Forelimb muscle (tissue), 1 donor: ENCODE measurements at regions not wholly inside any gene's neighbourhood (a gene's known extent, or its start where the extent isn't known, plus 50 kb on each side); places are given as distances from the start of the nearest gene placed in this dataset.
"Not testable (repeated sequence)": the region's sequence is repeated elsewhere in the genome, so short reads cannot be mapped to it uniquely, and the experiment has no call there.

Experiments
- DNase-seq: peaks from one replicate; pipeline ENCODE4 v3.0.0-alpha.2; 2013; ENCODE audit warnings: low read depth

GRCh38 chr18:38720181-38720580, 1154.6 kb upstream of the CELF4 start:
- not testable (repeated sequence) for DNase-seq

- no peak for DNase-seq
Measured at GRCh38 chr18:38718365-38718901, 1152.8 kb upstream of the CELF4 start.

GRCh38 chr18:38709122-38709521, 1143.5 kb upstream of the CELF4 start:
- no peak for DNase-seq

GRCh38 chr18:38706373-38706772, 1140.8 kb upstream of the CELF4 start:
- no peak for DNase-seq

- DNase-seq, result no peak
Measured at GRCh38 chr18:38698088-38698487, 1132.5 kb upstream of the CELF4 start.

- no peak for DNase-seq
Measured at GRCh38 chr18:38695559-38696280, 1130.1 kb upstream of the CELF4 start.

- DNase-seq, result no peak
Measured at GRCh38 chr18:38693104-38693503, 1127.5 kb upstream of the CELF4 start.

GRCh38 chr18:38690626-38691025, 1125.0 kb upstream of the CELF4 start:
- DNase-seq, result no peak

- no peak for DNase-seq
Measured at GRCh38 chr18:38688416-38688815, 1122.8 kb upstream of the CELF4 start.

- DNase-seq, result no peak
Measured at GRCh38 chr18:38670486-38670885, 1104.9 kb upstream of the CELF4 start.

- DNase-seq, result no peak
Measured at GRCh38 chr18:38664929-38665328, 1099.3 kb upstream of the CELF4 start.

GRCh38 chr18:38663682-38664081, 1098.1 kb upstream of the CELF4 start:
- DNase-seq, result no peak

- DNase-seq, result no peak
Measured at GRCh38 chr18:38663270-38663669, 1097.7 kb upstream of the CELF4 start.

- DNase-seq, result no peak
Measured at GRCh38 chr18:38654946-38655345, 1089.3 kb upstream of the CELF4 start.

- no peak for DNase-seq
Measured at GRCh38 chr18:38651736-38652135, 1086.1 kb upstream of the CELF4 start.

- no peak for DNase-seq
Measured at GRCh38 chr18:38648179-38648578, 1082.6 kb upstream of the CELF4 start.

GRCh38 chr18:38646296-38646695, 1080.7 kb upstream of the CELF4 start:
- DNase-seq, result no peak

- no peak for DNase-seq
Measured at GRCh38 chr18:38644875-38645641, 1079.5 kb upstream of the CELF4 start.

GRCh38 chr18:38642711-38643110, 1077.1 kb upstream of the CELF4 start:
- no peak for DNase-seq

- not testable (repeated sequence) for DNase-seq
Measured at GRCh38 chr18:38639700-38640099, 1074.1 kb upstream of the CELF4 start.

- no peak for DNase-seq
Measured at GRCh38 chr18:38635709-38636430, 1070.3 kb upstream of the CELF4 start.

- no peak for DNase-seq
Measured at GRCh38 chr18:38634117-38634516, 1068.5 kb upstream of the CELF4 start.
